Tibial nerve (tissue), 4 donors: ENCODE measurements at regions not wholly inside any gene's neighbourhood (a gene's known extent, or its start where the extent isn't known, plus 50 kb on each side); places are given as distances from the start of the nearest gene placed in this dataset.

Experiments used
- DNase-seq, 2 donors: peaks; one replicate each; pipeline ENCODE4 v3.0.0-alpha.2; 2019; ENCODE audit warnings: low spot score in 2 of 2
- H3K27ac ChIP-seq, 4 donors: fragments of 200-600 bp; sonication (generic) in 3 of 4; one replicate each; pipeline ENCODE4 v1.5.1; 2017 to 2019; ENCODE audit warnings: mild to moderate bottlenecking in 1 of 4
- H3K27me3 ChIP-seq, 2 donors: fragments of 200-600 bp; sonication (generic) in 1 of 2; one replicate each; pipeline versions ENCODE4 v1.5.1 to v1.6.0; 2017 to 2019
- H3K36me3 ChIP-seq, 3 donors: fragments of 200-600 bp; sonication (generic); one replicate each; pipeline ENCODE4 v1.5.1; 2018 to 2019
- H3K4me1 ChIP-seq, 4 donors: fragments of 200-600 bp; sonication (generic) in 3 of 4; one replicate each; pipeline ENCODE4 v1.5.1; 2017 to 2019
- H3K4me3 ChIP-seq, 4 donors: fragments of 200-600 bp; sonication (generic) in 3 of 4; one replicate each; pipeline ENCODE4 v1.5.1; 2017 to 2019; ENCODE audit warnings: mild to moderate bottlenecking in 1 of 4, moderate library complexity in 1 of 4
- H3K9me3 ChIP-seq, 4 donors: fragments of 200-600 bp; sonication (generic) in 3 of 4; one replicate each; pipeline ENCODE4 v1.5.1; 2017 to 2019
- CTCF ChIP-seq, 5 experiments: fragments of 200-600 bp in 3 of 5; fragments of 450-650 bp in 2 of 5; sonication (generic) in 3 of 5; IDR thresholded peaks; one replicate each; pipeline ENCODE4 v1.5.1; 2016 to 2019; ENCODE audit warnings: antibody characterized with exemption in 5 of 5, mild to moderate bottlenecking in 3 of 5, moderate library complexity in 2 of 5
- EP300 ChIP-seq, 2 donors: sonication (generic); formaldehyde crosslinking; IDR thresholded peaks; one replicate each; pipeline ENCODE4 v1.6.1; 2017; ENCODE audit warnings: antibody characterized with exemption in 2 of 2, mild to moderate bottlenecking in 1 of 2
- POLR2A ChIP-seq, 2 donors: fragments of 450-650 bp; IDR thresholded peaks; one replicate each; pipeline ENCODE4 v1.6.1; 2017; ENCODE audit warnings: antibody characterized with exemption in 2 of 2, mild to moderate bottlenecking in 2 of 2, moderate library complexity in 2 of 2
- WGBS, 2 donors: methylation state at CpG; one replicate each; pipeline ENCODE4 v1.1.5; 2018; 5-methylcytosine and 5-hydroxymethylcytosine counted together

GRCh38 chr13:111561091-111561781 is 240.8 kb downstream of the TEX29 start:
- no peak for DNase-seq

DNA sequence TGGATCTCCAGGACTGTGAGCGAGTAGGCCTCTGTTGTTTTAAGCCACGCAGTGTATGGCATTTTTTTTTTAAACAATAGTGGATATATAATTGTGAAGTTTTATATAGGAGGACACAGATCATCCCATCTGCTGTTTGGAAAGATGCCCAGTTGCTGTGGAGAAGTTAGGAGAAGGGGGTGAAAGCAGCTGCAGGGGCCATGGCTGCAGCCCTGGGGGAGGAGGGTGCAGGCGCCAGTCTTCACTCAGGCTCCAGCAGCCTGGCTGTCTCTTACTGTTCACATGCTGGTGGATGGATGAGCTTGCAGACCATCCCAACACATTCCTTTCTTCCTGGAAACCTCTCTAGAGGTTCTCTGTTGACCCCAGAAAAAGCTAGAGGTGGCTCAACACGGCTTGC is 242.3 kb downstream of the TEX29 start:
- DNase-seq, result no peak
- 53 to 54% methylated on average over 4 of the region's 4 CpGs for WGBS, 2 donors
- Histone ChIP-seq H3K36me3 (no peaks in the 10 kb centered on the region), H3K27ac (no peak overlapping the region), H3K27me3 (no peaks in the 10 kb centered on the region), H3K9me3 (no peaks in the 10 kb centered on the region), H3K4me1 (no peaks in the 10 kb centered on the region), H3K4me3 (no peak overlapping the region)
- TF ChIP-seq POLR2A (IDR thresholded peaks at IDR 0.05) (no peak), CTCF (IDR thresholded peaks at IDR 0.05) (no peak), EP300 (IDR thresholded peaks at IDR 0.05) (no peak)

More at GRCh38 chr13:111561091-111561781, 240.8 kb downstream of the TEX29 start:
- Histone ChIP-seq H3K4me3 (no peak overlapping the region), H3K27ac (no peak overlapping the region), H3K9me3 (no peaks in the 10 kb centered on the region), H3K36me3 (no peaks in the 10 kb centered on the region), H3K4me1 (no peaks in the 10 kb centered on the region), H3K27me3 (no peaks in the 10 kb centered on the region)
- WGBS, 2 donors, result 73 to 78% methylated on average over 16 of the region's 16 CpGs
- TF ChIP-seq CTCF (IDR thresholded peaks at IDR 0.05) (no peak), POLR2A (IDR thresholded peaks at IDR 0.05) (no peak), EP300 (IDR thresholded peaks at IDR 0.05) (no peak)

DNA sequence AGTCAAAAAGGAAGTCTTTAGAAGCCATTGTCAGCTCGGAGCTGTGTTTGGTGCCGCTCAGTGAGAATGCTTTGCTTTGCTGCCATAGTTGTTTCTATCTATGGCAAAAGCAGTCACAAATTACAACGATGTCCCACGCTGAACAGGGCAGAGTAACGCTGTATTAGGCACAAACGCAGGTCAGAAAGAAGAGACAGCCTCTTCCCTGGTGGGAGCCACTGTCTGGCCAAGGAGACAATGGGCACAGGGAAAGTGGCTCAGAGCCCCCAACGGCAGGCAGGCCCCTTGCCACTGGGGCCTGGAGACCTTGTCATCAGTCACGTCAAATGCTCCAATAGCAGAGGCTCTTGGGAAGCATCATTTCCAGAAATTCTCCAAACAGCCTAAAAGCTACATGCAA is 244.2 kb downstream of the TEX29 start:
- no peak overlapping the region for H3K27ac ChIP-seq
- H3K27me3 ChIP-seq, result no peaks in the 10 kb centered on the region
- WGBS, 2 donors, result 41 to 47% methylated on average over 8 of the region's 8 CpGs
- no peak for DNase-seq
- H3K9me3 ChIP-seq, result peaks cover 0 to 12% (median 0%) of the 10 kb centered on the region in 4 donors
- no peak overlapping the region for H3K4me3 ChIP-seq
- H3K36me3 ChIP-seq, result no peaks in the 10 kb centered on the region
- no peaks in the 10 kb centered on the region for H3K4me1 ChIP-seq
- TF ChIP-seq EP300 (IDR thresholded peaks at IDR 0.05) (no peak), CTCF (IDR thresholded peaks at IDR 0.05) (no peak), POLR2A (IDR thresholded peaks at IDR 0.05) (no peak)

DNA sequence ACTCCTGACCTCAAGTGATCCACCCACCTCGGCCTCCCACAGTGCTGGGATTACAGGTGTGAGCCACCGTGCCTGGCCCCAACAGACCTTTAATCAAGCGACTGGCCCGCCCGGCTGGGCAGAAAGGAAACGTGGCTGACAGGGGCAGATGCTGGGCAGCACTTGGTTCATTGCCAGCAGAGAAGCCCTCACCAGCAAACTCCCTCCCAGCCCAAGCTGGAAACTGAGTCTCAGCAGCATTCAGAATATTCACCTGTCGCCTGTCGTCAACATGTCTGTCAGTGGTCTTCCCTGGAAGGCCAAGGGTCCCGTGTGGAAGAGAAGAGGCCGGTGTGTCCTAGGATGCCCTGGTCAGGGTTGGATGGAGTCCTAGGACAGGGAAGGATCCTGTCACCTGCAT is 245.0 kb downstream of the TEX29 start:
- Histone ChIP-seq H3K27ac (no peak overlapping the region), H3K27me3 (no peaks in the 10 kb centered on the region), H3K9me3 (peaks cover 0 to 12% (median 0%) of the 10 kb centered on the region in 4 donors), H3K36me3 (no peaks in the 10 kb centered on the region), H3K4me1 (no peaks in the 10 kb centered on the region), H3K4me3 (no peak overlapping the region)
- WGBS, 2 donors, result 84 to 95% methylated on average over 8 to 10 of the region's 10 CpGs
- TF ChIP-seq EP300 (IDR thresholded peaks at IDR 0.05) (no peak), POLR2A (IDR thresholded peaks at IDR 0.05) (no peak), CTCF (IDR thresholded peaks at IDR 0.05) (no peak)
- no peak for DNase-seq

DNA sequence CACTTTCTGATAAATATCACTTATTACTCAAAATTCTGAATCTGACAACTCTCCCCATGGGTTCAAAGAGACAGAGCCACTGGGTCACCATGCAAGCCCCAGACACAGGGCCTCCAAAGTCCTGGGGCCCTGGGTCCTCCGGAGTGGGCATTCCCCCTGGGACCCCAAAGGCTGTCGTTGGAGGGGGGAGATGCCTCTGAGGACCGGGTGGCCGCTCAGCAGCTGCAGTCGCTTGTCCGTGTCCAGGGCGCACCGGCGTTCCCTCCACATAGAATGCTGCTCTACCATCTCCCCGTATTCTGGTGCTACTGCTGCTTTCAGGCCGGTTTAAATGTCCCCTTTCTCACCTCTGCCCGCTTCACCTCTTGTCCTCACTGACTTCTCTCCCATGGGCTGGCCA is 246.1 kb downstream of the TEX29 start:
- Histone ChIP-seq H3K27ac (no peak overlapping the region), H3K36me3 (no peaks in the 10 kb centered on the region), H3K9me3 (peaks cover 0 to 12% (median 0%) of the 10 kb centered on the region in 4 donors), H3K4me3 (no peak overlapping the region), H3K4me1 (no peaks in the 10 kb centered on the region), H3K27me3 (no peaks in the 10 kb centered on the region)
- DNase-seq, result no peak
- WGBS, 2 donors, result 87 to 93% methylated on average over 12 of the region's 12 CpGs
- TF ChIP-seq EP300 (IDR thresholded peaks at IDR 0.05) (no peak), CTCF (IDR thresholded peaks at IDR 0.05) (no peak), POLR2A (IDR thresholded peaks at IDR 0.05) (no peak)
